Fibroblast of lung (primary cell): ENCODE measurements at regions not wholly inside any gene's neighbourhood (a gene's known extent, or its start where the extent isn't known, plus 50 kb on each side); places are given as distances from the start of the nearest gene placed in this dataset.

Experiments used
- CTCF ChIP-seq, 2 donors: IDR thresholded peaks in 1 of 2; conservative IDR thresholded peaks in 1 of 2; 1 replicate in 1 of 2; 2 replicates in 1 of 2; pipeline ENCODE4 v1.5.1; 2011 to 2012; ENCODE audit warnings: low read length in 2 of 2, control low read depth in 1 of 2, inconsistent platforms in 1 of 2, low read depth in 1 of 2, mild to moderate bottlenecking in 1 of 2
- EZH2 ChIP-seq: IDR thresholded peaks from 2 replicates; pipeline ENCODE4 v1.5.1; 2012; ENCODE audit warnings: low read length, control low read depth, mild to moderate bottlenecking; ENCODE audit errors: missing control alignments

- TF ChIP-seq CTCF (conservative IDR thresholded peaks at IDR 0.05 in 1 of 2, IDR thresholded peaks at IDR 0.05 in 1 of 2; ENCODE audit: low read depth in 1 of 2, low read length in 2 of 2) (no peak), EZH2 (no peak)
Observed at GRCh38 chr6:112488238-112488637, 141.1 kb downstream of the RFPL4B start.
